GM06990 (cell line): ENCODE measurements at regions not wholly inside any gene's neighbourhood (a gene's known extent, or its start where the extent isn't known, plus 50 kb on each side); places are given as distances from the start of the nearest gene placed in this dataset.

Experiments used
- DNase-seq: peaks from one replicate; pipeline ENCODE4 v3.0.0-alpha.2; 2011; ENCODE audit not compliant: insufficient read length; ENCODE audit errors: extremely low read depth
- H3K27me3 ChIP-seq: replicated peaks from 2 replicates; pipeline ENCODE4 v1.6.0; 2011; ENCODE audit warnings: low read length; ENCODE audit not compliant: control insufficient read depth, insufficient read depth
- H3K36me3 ChIP-seq: 2 replicates; pipeline ENCODE4 v1.5.1; 2011; ENCODE audit warnings: low read length; ENCODE audit not compliant: control insufficient read depth, insufficient read depth
- H3K4me3 ChIP-seq: replicated peaks from 2 replicates; pipeline ENCODE4 v1.5.1; 2011; ENCODE audit warnings: low read depth, mild to moderate bottlenecking, control low read depth, low read length
- TF ChIP-seq, protein P1 (sequence below): IDR thresholded peaks from 2 replicates; pipeline ENCODE4 v1.5.1; 2011; ENCODE audit warnings: low read length, control low read depth, mild to moderate bottlenecking, inconsistent platforms; ENCODE audit not compliant: insufficient read depth, poor library complexity, severe bottlenecking

DNA sequence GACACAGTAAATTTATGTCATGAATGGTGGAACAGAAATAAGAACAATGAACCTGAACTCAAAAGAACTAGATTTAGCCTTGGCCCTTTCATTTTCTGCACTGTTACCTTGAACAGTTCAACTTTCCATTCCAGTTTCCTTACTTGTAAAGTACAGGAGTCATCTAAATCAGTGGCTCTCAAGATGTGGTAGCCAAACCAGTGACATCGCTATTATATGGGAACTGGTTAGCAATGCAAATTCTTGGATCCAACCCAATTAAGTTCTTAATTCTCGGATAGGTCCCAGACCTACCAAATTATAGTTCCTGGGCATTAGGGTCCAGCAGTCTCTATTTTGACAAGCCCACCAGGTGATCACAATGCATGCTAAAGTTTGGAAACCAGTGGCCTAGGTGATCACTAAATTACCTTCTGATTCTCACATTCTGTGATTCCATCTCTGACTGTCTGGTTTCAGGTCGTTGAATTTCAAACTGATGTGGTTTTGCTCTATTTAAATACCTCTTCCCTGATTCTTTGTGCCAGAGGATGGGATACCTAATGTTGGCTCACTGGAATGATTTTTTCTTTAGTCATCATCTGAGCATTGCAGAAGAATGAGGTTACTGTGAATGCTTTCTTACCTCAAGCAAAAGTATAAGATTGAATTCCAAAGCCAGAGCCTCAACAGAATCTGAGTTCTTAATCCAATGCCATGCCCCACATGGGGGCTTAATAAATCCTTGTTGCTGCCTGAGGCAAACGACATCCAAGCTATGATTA is 253.8 kb downstream of the ENC1 start:
- TF ChIP-seq, protein P1, sequence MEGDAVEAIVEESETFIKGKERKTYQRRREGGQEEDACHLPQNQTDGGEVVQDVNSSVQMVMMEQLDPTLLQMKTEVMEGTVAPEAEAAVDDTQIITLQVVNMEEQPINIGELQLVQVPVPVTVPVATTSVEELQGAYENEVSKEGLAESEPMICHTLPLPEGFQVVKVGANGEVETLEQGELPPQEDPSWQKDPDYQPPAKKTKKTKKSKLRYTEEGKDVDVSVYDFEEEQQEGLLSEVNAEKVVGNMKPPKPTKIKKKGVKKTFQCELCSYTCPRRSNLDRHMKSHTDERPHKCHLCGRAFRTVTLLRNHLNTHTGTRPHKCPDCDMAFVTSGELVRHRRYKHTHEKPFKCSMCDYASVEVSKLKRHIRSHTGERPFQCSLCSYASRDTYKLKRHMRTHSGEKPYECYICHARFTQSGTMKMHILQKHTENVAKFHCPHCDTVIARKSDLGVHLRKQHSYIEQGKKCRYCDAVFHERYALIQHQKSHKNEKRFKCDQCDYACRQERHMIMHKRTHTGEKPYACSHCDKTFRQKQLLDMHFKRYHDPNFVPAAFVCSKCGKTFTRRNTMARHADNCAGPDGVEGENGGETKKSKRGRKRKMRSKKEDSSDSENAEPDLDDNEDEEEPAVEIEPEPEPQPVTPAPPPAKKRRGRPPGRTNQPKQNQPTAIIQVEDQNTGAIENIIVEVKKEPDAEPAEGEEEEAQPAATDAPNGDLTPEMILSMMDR = no peak
- DNase-seq = no peak
- H3K27me3 ChIP-seq = no peaks in the 10 kb centered on the region
- no peak overlapping the region for H3K4me3 ChIP-seq
- H3K36me3 ChIP-seq = no peaks in the 10 kb centered on the region

DNA sequence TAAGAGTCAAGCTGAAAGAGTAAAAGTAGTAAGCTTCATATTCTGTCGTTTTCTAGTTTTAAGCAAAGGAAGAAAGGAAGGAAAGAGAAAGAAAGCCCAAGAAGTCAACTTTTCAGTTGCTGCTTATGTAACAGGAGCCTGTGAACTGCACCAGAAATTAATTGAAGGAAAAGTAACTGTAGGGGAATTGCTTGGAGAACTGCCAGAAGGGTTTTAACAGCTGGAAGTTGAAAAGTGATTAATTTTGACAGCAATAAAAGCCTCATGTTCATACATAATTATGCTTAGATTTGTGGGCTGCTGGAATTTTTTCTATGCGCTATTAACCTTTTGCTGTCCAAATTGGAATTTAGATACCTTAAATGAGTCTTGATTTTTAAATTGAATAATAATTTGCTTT is 255.7 kb downstream of the ENC1 start:
- no peak for DNase-seq
- Histone ChIP-seq H3K27me3 (no peaks in the 10 kb centered on the region), H3K4me3 (no peak overlapping the region), H3K36me3 (no peaks in the 10 kb centered on the region)
- TF ChIP-seq, protein P1 = no peak

DNA sequence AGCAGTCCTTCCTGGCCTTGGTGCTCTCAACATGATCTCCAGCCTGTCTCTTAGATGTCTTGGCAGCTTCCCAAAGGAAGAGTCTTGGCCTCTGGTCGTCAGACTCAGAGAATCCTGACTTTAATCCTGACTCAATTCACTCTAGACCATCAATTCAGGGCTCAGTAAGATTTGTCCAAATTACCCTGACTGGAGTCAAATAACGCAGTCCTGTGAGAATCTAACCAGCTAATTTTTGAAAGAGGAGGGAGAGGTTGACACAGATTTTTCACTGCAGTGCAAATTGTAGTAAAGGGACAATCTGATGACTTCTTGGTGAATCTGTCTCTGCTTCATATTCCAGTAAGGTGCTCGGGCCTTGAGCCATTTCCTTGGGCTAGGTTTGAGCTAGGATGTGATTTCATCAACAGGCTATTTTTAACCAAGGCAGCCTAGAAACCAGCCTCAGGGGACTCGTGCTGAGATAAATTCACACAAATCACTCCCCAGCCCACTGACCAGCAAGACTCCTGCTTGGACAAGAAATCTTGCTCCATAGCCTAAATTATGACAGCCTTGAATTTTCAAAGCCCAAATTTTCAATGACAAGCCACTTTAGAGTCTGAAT is 257.4 kb downstream of the ENC1 start:
- H3K36me3 ChIP-seq = no peaks in the 10 kb centered on the region
- no peak for DNase-seq
- H3K27me3 ChIP-seq = no peaks in the 10 kb centered on the region
- no peak overlapping the region for H3K4me3 ChIP-seq
- TF ChIP-seq, protein P1 = no peak

DNA sequence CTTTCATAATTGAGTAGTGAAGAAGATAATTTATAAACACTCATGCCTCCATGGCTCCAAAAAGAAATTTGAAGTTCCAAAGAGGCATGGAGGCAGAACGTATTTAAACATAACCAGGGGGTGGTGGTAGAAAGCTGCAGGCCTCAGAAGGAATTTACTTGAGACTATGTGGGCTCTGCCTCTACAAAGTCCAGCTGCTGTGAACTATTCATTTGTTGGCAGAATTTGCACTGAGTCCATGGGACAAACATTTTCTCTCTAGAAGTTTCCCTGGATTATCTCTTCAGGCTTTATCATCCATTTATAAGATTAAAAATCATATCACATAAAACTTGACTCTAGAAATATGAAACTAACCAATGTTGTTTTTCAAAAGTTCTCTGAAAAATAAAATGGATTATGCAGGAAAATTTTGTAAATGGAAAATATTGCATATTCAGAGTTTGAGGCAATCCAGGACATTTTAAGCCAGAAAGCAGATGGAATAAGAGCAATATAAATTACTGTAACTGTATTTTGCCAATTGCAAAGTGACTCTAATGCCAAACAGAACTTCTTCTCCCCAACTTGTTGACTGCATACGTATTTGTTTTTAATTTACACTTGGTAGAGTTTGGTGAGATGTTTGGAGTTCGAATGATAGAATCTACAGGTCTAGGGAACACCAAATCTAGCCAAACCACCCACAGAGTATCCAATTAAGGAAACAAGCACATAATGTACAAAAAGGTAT is 258.2 kb downstream of the ENC1 start:
- Histone ChIP-seq H3K27me3 (no peaks in the 10 kb centered on the region), H3K4me3 (no peak overlapping the region), H3K36me3 (no peaks in the 10 kb centered on the region)
- TF ChIP-seq, protein P1 = no peak
- no peak for DNase-seq

DNA sequence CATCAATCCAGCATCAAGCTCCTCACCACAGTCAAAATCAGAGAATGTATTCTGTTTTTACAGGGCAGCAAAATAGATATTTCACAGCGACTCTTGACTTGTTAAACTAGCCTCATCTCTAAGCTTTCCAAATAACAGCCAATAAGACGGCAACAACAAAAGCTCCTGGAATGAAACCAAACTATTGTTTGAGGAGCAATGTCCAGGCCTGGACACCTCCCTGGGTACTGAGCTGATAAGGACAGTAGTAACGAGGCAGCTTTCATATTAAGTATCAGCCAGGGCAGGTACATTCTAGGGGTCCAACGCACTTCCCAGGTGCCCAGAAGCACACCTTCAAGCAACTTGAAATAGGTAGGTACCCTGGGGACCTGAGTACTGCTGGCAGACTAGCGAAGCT is 260.3 kb downstream of the ENC1 start:
- H3K4me3 ChIP-seq = no peak overlapping the region
- TF ChIP-seq, protein P1 = no peak
- DNase-seq = no peak

More for the DNA sequence above, 260.3 kb downstream of the ENC1 start:
- Histone ChIP-seq H3K36me3 (no peaks in the 10 kb centered on the region), H3K27me3 (no peaks in the 10 kb centered on the region)
